PC-3 (cell line): ENCODE measurements at regions not wholly inside any gene's neighbourhood (a gene's known extent, or its start where the extent isn't known, plus 50 kb on each side); places are given as distances from the start of the nearest gene placed in this dataset.

Experiments
- ATAC-seq: fragments of 200-7000 bp; cut with Tn5 transposase; 2 replicates; pipeline ENCODE4 v1.9.1; 2020; ENCODE audit warnings: mild to moderate bottlenecking, moderate library complexity
- BruUV-seq: library from RNA; stranded (reverse); fragments of 400-500 nt; replicated peaks from 2 replicates; lab custom pipeline; 2021; lab: Mats Ljungman, UMichigan
- CTCF ChIA-PET: fragments of 300-600 bp; sonication (Branson Sonifier 250); formaldehyde crosslinking; loops from one replicate; lab custom pipeline; 2022; ENCODE audit warnings: antibody characterized with exemption; lab: Charles Lee
- POLR2A ChIA-PET: fragments of 300-600 bp; sonication (Branson Sonifier 250); formaldehyde crosslinking; loops from one replicate; lab custom pipeline; 2022; ENCODE audit warnings: antibody characterized with exemption; ENCODE audit not compliant: unreplicated experiment; lab: Charles Lee
- DNase-seq: peaks from one replicate; pipeline ENCODE4 v3.0.0-alpha.2; 2015
- H2AFZ ChIP-seq: fragments of 300-600 bp; sonication (generic); 2 replicates; pipeline ENCODE4 v1.6.0; 2016; ENCODE audit warnings: antibody characterized with exemption, low read length
- H3F3A ChIP-seq: fragments of 300-600 bp; sonication (generic); one replicate; pipeline ENCODE4 v1.6.0; 2017; ENCODE audit warnings: antibody characterized with exemption, low read length, control low read depth, mild to moderate bottlenecking; ENCODE audit not compliant: unreplicated experiment
- H3K27ac ChIP-seq: fragments of 300-600 bp; sonication (generic); 2 replicates; pipeline ENCODE4 v1.5.1; 2016; ENCODE audit warnings: mild to moderate bottlenecking, low read length
- H3K27me3 ChIP-seq: fragments of 300-600 bp; sonication (generic); 2 replicates; pipeline ENCODE4 v1.6.1; 2016; ENCODE audit warnings: low read length, mixed read lengths
- H3K36me3 ChIP-seq: fragments of 300-600 bp; sonication (generic); 2 replicates; pipeline ENCODE4 v1.6.1; 2016; ENCODE audit warnings: low read depth, mixed run types, low read length, mixed read lengths
- H3K4me1 ChIP-seq: fragments of 300-600 bp; sonication (generic); 2 replicates; pipeline ENCODE4 v1.5.1; 2016; ENCODE audit warnings: low read length; ENCODE audit not compliant: insufficient read depth
- H3K4me2 ChIP-seq: fragments of 300-600 bp; sonication (generic); 2 replicates; pipeline ENCODE4 v1.6.0; 2016; ENCODE audit warnings: low read length
- H3K4me3 ChIP-seq: fragments of 300-600 bp; sonication (generic); 2 replicates; pipeline ENCODE4 v1.5.1; 2016; ENCODE audit warnings: mild to moderate bottlenecking, low read length, mixed read lengths
- H3K79me2 ChIP-seq: fragments of 300-600 bp; sonication (generic); 2 replicates; pipeline ENCODE4 v1.6.1; 2017; ENCODE audit warnings: low read length, mixed read lengths
- H3K9ac ChIP-seq: fragments of 300-600 bp; sonication (generic); 2 replicates; pipeline ENCODE4 v1.6.0; 2016; ENCODE audit warnings: mild to moderate bottlenecking, low read length
- H3K9me2 ChIP-seq: fragments of 300-600 bp; sonication (generic); replicated peaks from 2 replicates; pipeline ENCODE4 v1.6.1; 2016; ENCODE audit warnings: mixed run types, low read length, mixed read lengths
- H3K9me3 ChIP-seq: fragments of 300-600 bp; sonication (generic); 2 replicates; pipeline ENCODE4 v1.6.1; 2016; ENCODE audit warnings: low read length, mixed read lengths
- H4K20me1 ChIP-seq: fragments of 300-600 bp; sonication (generic); 2 replicates; pipeline ENCODE4 v1.6.1; 2016; ENCODE audit warnings: low read length, mixed read lengths
- EZH2 ChIP-seq: fragments of 300-600 bp; sonication (generic); IDR thresholded peaks from one replicate; pipeline ENCODE4 v1.6.1; 2017; ENCODE audit warnings: antibody characterized with exemption, mild to moderate bottlenecking, low read length; ENCODE audit not compliant: unreplicated experiment
- EZH2phosphoT487 ChIP-seq: fragments of 300-600 bp; sonication (generic); IDR thresholded peaks from 2 replicates; pipeline ENCODE4 v1.6.1; 2018; ENCODE audit warnings: mild to moderate bottlenecking, antibody characterized with exemption, low read length, borderline replicate concordance
- intact Hi-C: fragments of 100-400 bp; cut with micrococcal nuclease; formaldehyde crosslinking; loops from 2 replicates; pipeline ENCODE4 v1.9.0; 2023
- TF ChIP-seq, protein P1 (sequence below): fragments of 300-600 bp; sonication (generic); conservative IDR thresholded peaks from 2 replicates; pipeline ENCODE4 v1.5.1; 2017; ENCODE audit warnings: antibody characterized with exemption, low read depth, mild to moderate bottlenecking, low read length

DNA sequence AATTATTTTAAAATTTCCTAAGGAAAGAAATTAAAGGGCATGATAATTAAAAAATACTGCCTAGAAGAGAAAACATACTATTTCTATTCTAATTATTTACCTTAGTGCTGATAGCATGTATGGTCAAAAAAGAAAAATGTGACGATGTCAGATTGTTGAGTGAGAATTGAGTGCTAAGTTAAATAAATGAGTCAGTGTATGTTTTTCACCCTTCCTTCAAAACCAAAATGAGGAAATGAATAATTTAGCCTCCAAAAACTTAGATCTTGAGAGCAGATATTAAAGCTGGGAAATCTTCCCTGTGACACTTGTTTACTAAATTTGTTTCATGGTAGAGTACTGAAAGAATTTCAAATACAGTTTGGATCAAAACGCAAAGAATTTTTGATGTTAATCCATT is 58.6 kb upstream of the NYAP2 start:
- Histone ChIP-seq H3K4me3 (no peak overlapping the region), H3K4me1 (peaks cover 13% of the 10 kb centered on the region; the same call in 1 of the 2 replicates), H3K9me2 (no peaks in the 10 kb centered on the region), H2AFZ (no peak overlapping the region), H3K9ac (no peak overlapping the region), H4K20me1 (no peaks in the 10 kb centered on the region), H3K36me3 (no peaks in the 10 kb centered on the region), H3K9me3 (no peaks in the 10 kb centered on the region), H3K4me2 (no peak overlapping the region), H3F3A (no peaks in the 10 kb centered on the region), H3K27ac (no peak overlapping the region), H3K79me2 (no peaks in the 10 kb centered on the region), H3K27me3 (no peaks in the 10 kb centered on the region)
- no TSS peak for BruUV-seq
- ChIA-PET POLR2A (no interaction called here), CTCF (no interaction called here)
- peak; percentile 76 for ATAC-seq
- TF ChIP-seq, protein P1, sequence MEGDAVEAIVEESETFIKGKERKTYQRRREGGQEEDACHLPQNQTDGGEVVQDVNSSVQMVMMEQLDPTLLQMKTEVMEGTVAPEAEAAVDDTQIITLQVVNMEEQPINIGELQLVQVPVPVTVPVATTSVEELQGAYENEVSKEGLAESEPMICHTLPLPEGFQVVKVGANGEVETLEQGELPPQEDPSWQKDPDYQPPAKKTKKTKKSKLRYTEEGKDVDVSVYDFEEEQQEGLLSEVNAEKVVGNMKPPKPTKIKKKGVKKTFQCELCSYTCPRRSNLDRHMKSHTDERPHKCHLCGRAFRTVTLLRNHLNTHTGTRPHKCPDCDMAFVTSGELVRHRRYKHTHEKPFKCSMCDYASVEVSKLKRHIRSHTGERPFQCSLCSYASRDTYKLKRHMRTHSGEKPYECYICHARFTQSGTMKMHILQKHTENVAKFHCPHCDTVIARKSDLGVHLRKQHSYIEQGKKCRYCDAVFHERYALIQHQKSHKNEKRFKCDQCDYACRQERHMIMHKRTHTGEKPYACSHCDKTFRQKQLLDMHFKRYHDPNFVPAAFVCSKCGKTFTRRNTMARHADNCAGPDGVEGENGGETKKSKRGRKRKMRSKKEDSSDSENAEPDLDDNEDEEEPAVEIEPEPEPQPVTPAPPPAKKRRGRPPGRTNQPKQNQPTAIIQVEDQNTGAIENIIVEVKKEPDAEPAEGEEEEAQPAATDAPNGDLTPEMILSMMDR, result no peak
- TF ChIP-seq EZH2phosphoT487 (no peak), EZH2 (no peak)
- DNase-seq, result peak; percentile 47
- intact Hi-C loops, result no loop called here

GRCh38 chr2:225337183-225337582 is 62.3 kb upstream of the NYAP2 start:
- CTCF ChIA-PET, result no interaction called here
- POLR2A ChIA-PET, result no interaction called here
- H3K27ac ChIP-seq, result no peak overlapping the region
- H3K27me3 ChIP-seq, result no peaks in the 10 kb centered on the region
- H3K4me2 ChIP-seq, result no peak overlapping the region
- no peak overlapping the region for H3K4me3 ChIP-seq
- H3K9ac ChIP-seq, result no peak overlapping the region
- intact Hi-C loops, result no loop called here
- no peaks in the 10 kb centered on the region for H4K20me1 ChIP-seq
- peak; percentile 44 for DNase-seq
- H3K36me3 ChIP-seq, result no peaks in the 10 kb centered on the region
- no peaks in the 10 kb centered on the region for H3K79me2 ChIP-seq
- H2AFZ ChIP-seq, result no peak overlapping the region
- no TSS peak for BruUV-seq
- H3K4me1 ChIP-seq, result peaks cover 13% of the 10 kb centered on the region; the same call in 1 of the 2 replicates
- H3F3A ChIP-seq, result no peaks in the 10 kb centered on the region
- no peaks in the 10 kb centered on the region for H3K9me2 ChIP-seq
- TF ChIP-seq, protein P1, result no peak
- TF ChIP-seq EZH2 (no peak), EZH2phosphoT487 (no peak)
- no peaks in the 10 kb centered on the region for H3K9me3 ChIP-seq
- no peak; the same call in 1 of the 2 replicates for ATAC-seq

GRCh38 chr2:225334514-225334913 is 65.0 kb upstream of the NYAP2 start:
- H3K4me3 ChIP-seq, result no peak overlapping the region
- H3F3A ChIP-seq, result no peaks in the 10 kb centered on the region
- no peak overlapping the region for H3K9ac ChIP-seq
- no TSS peak for BruUV-seq
- intact Hi-C loops, result no loop called here
- H2AFZ ChIP-seq, result no peak overlapping the region
- no peak for ATAC-seq
- no peaks in the 10 kb centered on the region for H3K79me2 ChIP-seq
- no peaks in the 10 kb centered on the region for H3K9me2 ChIP-seq
- no peaks in the 10 kb centered on the region for H3K36me3 ChIP-seq
- H3K27me3 ChIP-seq, result no peaks in the 10 kb centered on the region
- TF ChIP-seq EZH2 (no peak), EZH2phosphoT487 (no peak)
- TF ChIP-seq, protein P1, result no peak
- no peaks in the 10 kb centered on the region for H4K20me1 ChIP-seq
- ChIA-PET POLR2A (no interaction called here), CTCF (no interaction called here)
- peaks cover 8% of the 10 kb centered on the region; the same call in 1 of the 2 replicates for H3K4me1 ChIP-seq
- no peaks in the 10 kb centered on the region for H3K9me3 ChIP-seq
- no peak overlapping the region for H3K4me2 ChIP-seq
- H3K27ac ChIP-seq, result no peak overlapping the region
- no peak for DNase-seq
